Loucy (cell line): ENCODE measurements at regions not wholly inside any gene's neighbourhood (a gene's known extent, or its start where the extent isn't known, plus 50 kb on each side); places are given as distances from the start of the nearest gene placed in this dataset.

Experiments
- H2AFZ ChIP-seq: fragments of 200-600 bp; sonication (generic); 2 replicates; pipeline ENCODE4 v1.6.0; 2016; ENCODE audit warnings: antibody characterized with exemption, mild to moderate bottlenecking, low read length, moderate library complexity
- H3F3A ChIP-seq: fragments of 200-600 bp; 2 replicates; pipeline ENCODE4 v1.6.0; 2016; ENCODE audit warnings: antibody characterized with exemption, low read depth, mild to moderate bottlenecking
- H3K27me3 ChIP-seq: fragments of 200-600 bp; sonication (generic); 2 replicates; pipeline ENCODE4 v1.6.1; 2014; ENCODE audit warnings: low read length, mild to moderate bottlenecking; ENCODE audit not compliant: insufficient read depth, poor library complexity, severe bottlenecking
- H3K36me3 ChIP-seq: fragments of 200-600 bp; sonication (generic); 2 replicates; pipeline ENCODE4 v1.6.1; 2016; ENCODE audit warnings: low read length; ENCODE audit not compliant: insufficient read depth
- H3K4me1 ChIP-seq: fragments of 200-600 bp; sonication (generic); 2 replicates; pipeline ENCODE4 v1.5.1; 2014; ENCODE audit warnings: low read length, mild to moderate bottlenecking; ENCODE audit not compliant: insufficient read depth, poor library complexity, severe bottlenecking
- H3K4me2 ChIP-seq: fragments of 200-600 bp; sonication (generic); 2 replicates; pipeline ENCODE4 v1.6.0; 2014; ENCODE audit warnings: antibody characterized with exemption, low read length, low read depth, mild to moderate bottlenecking; ENCODE audit not compliant: poor library complexity, severe bottlenecking
- H3K4me3 ChIP-seq: fragments of 200-600 bp; sonication (generic); 2 replicates; pipeline ENCODE4 v1.5.1; 2014; ENCODE audit warnings: low read length, mild to moderate bottlenecking, mixed read lengths; ENCODE audit not compliant: poor library complexity, severe bottlenecking
- H3K79me2 ChIP-seq: fragments of 200-600 bp; sonication (generic); 2 replicates; pipeline ENCODE4 v1.6.1; 2014; ENCODE audit warnings: low read length; ENCODE audit not compliant: insufficient read depth
- H3K9ac ChIP-seq: fragments of 200-600 bp; sonication (generic); 2 replicates; pipeline ENCODE4 v1.6.0; 2014; ENCODE audit warnings: mild to moderate bottlenecking, low read depth, low read length, moderate library complexity; ENCODE audit not compliant: poor library complexity, severe bottlenecking
- H3K9me2 ChIP-seq: fragments of 200-600 bp; sonication (generic); replicated peaks from 2 replicates; pipeline ENCODE4 v1.6.1; 2016; ENCODE audit warnings: low read depth, low read length, mixed read lengths
- H3K9me3 ChIP-seq: fragments of 200-600 bp; sonication (generic); 2 replicates; pipeline ENCODE4 v1.6.1; 2014; ENCODE audit warnings: mild to moderate bottlenecking, antibody characterized with exemption, low read length, low read depth; ENCODE audit not compliant: insufficient read depth
- H4K20me1 ChIP-seq: fragments of 200-600 bp; sonication (generic); 2 replicates; pipeline ENCODE4 v1.6.0; 2014; ENCODE audit warnings: antibody characterized with exemption, low read length, mild to moderate bottlenecking; ENCODE audit not compliant: insufficient read depth, poor library complexity, severe bottlenecking
- EZH2phosphoT487 ChIP-seq: fragments of 200-600 bp; IDR thresholded peaks from 2 replicates; pipeline ENCODE4 v1.6.1; 2018; ENCODE audit warnings: antibody characterized with exemption, mild to moderate bottlenecking, moderate library complexity, borderline replicate concordance
- TF ChIP-seq, protein P1 (sequence below): fragments of 200-600 bp; sonication (generic); conservative IDR thresholded peaks from 2 replicates; pipeline ENCODE4 v1.5.1; 2014; ENCODE audit warnings: mild to moderate bottlenecking, antibody characterized with exemption, low read length

DNA sequence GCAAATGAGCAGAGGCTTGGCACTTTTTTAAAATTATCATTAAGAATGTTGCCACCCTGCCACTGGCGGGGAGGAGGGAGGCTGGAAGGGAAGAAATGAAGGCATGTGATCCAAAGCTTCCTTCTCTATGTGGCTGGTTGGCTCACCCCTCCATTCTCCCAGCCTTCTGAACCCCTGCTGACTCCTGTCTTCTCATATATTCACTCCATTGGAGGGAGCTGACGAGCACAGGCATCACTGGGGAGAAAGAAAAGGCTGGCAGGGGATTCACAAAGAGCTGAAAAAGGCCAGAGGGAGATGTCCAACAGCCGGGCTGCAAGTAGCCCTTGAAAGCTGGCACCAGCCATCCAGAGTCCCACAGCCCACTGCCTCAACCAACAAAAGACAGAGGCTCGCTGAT lies 495.6 kb downstream of the BCOR start:
- no peaks in the 10 kb centered on the region for H4K20me1 ChIP-seq
- no peaks in the 10 kb centered on the region for H3K9me3 ChIP-seq
- H3F3A ChIP-seq, result no peaks in the 10 kb centered on the region
- no peaks in the 10 kb centered on the region for H3K4me1 ChIP-seq
- no peaks in the 10 kb centered on the region for H3K27me3 ChIP-seq
- H3K4me2 ChIP-seq, result no peak overlapping the region
- H2AFZ ChIP-seq, result no peak overlapping the region
- no peak overlapping the region for H3K4me3 ChIP-seq
- TF ChIP-seq EZH2phosphoT487, result no peak
- TF ChIP-seq, protein P1, sequence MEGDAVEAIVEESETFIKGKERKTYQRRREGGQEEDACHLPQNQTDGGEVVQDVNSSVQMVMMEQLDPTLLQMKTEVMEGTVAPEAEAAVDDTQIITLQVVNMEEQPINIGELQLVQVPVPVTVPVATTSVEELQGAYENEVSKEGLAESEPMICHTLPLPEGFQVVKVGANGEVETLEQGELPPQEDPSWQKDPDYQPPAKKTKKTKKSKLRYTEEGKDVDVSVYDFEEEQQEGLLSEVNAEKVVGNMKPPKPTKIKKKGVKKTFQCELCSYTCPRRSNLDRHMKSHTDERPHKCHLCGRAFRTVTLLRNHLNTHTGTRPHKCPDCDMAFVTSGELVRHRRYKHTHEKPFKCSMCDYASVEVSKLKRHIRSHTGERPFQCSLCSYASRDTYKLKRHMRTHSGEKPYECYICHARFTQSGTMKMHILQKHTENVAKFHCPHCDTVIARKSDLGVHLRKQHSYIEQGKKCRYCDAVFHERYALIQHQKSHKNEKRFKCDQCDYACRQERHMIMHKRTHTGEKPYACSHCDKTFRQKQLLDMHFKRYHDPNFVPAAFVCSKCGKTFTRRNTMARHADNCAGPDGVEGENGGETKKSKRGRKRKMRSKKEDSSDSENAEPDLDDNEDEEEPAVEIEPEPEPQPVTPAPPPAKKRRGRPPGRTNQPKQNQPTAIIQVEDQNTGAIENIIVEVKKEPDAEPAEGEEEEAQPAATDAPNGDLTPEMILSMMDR, result no peak
- no peaks in the 10 kb centered on the region for H3K79me2 ChIP-seq
- H3K9ac ChIP-seq, result no peak overlapping the region
- no peaks in the 10 kb centered on the region for H3K36me3 ChIP-seq
- H3K9me2 ChIP-seq, result no peaks in the 10 kb centered on the region

GRCh38 chrX:39603230-39603629 lies 494.5 kb downstream of the BCOR start:
- H3K9me2 ChIP-seq, result no peaks in the 10 kb centered on the region

GRCh38 chrX:39605183-39605582 lies 492.6 kb downstream of the BCOR start:
- Histone ChIP-seq H3K27me3 (no peaks in the 10 kb centered on the region), H4K20me1 (no peaks in the 10 kb centered on the region), H3K36me3 (no peaks in the 10 kb centered on the region), H3F3A (no peaks in the 10 kb centered on the region), H3K9me2 (no peaks in the 10 kb centered on the region), H3K9ac (no peak overlapping the region), H3K4me1 (no peaks in the 10 kb centered on the region), H3K9me3 (no peaks in the 10 kb centered on the region), H2AFZ (no peak overlapping the region), H3K4me2 (no peak overlapping the region), H3K79me2 (no peaks in the 10 kb centered on the region), H3K4me3 (no peak overlapping the region)
- TF ChIP-seq, protein P1, result no peak
- no peak for TF ChIP-seq EZH2phosphoT487

More at GRCh38 chrX:39603230-39603629, 494.5 kb downstream of the BCOR start:
- Histone ChIP-seq H3K27me3 (no peaks in the 10 kb centered on the region), H3K79me2 (no peaks in the 10 kb centered on the region), H3F3A (no peaks in the 10 kb centered on the region), H2AFZ (no peak overlapping the region), H3K36me3 (no peaks in the 10 kb centered on the region), H3K4me1 (no peaks in the 10 kb centered on the region), H3K9ac (no peak overlapping the region), H3K4me2 (no peak overlapping the region), H3K9me3 (no peaks in the 10 kb centered on the region), H3K4me3 (no peak overlapping the region), H4K20me1 (no peaks in the 10 kb centered on the region)
- TF ChIP-seq, protein P1, result no peak
- no peak for TF ChIP-seq EZH2phosphoT487
